HL-60 (cell line): ENCODE measurements at regions not wholly inside any gene's neighbourhood (a gene's known extent, or its start where the extent isn't known, plus 50 kb on each side); places are given as distances from the start of the nearest gene placed in this dataset.
"Not testable (repeated sequence)": the region's sequence is repeated elsewhere in the genome, so short reads cannot be mapped to it uniquely, and the experiment has no call there.

Experiments
- DNase-seq, 2 experiments: peaks; one replicate each; pipeline ENCODE4 v3.0.0-alpha.2; 2010 to 2020; ENCODE audit warnings: low read depth in 1 of 2, low spot score in 1 of 2
- H3K27ac ChIP-seq: fragments of 250-450 bp; sonication (Bioruptor Pico); replicated peaks from 2 replicates; pipeline ENCODE4 v1.5.1; 2020; ENCODE audit warnings: mild to moderate bottlenecking, moderate library complexity
- H3K27me3 ChIP-seq: fragments of 250-450 bp; sonication (Bioruptor Pico); 2 replicates; pipeline ENCODE4 v1.5.1; 2021; ENCODE audit warnings: mild to moderate bottlenecking, moderate library complexity; ENCODE audit not compliant: insufficient read depth, poor library complexity, severe bottlenecking
- H3K4me3 ChIP-seq: replicated peaks from 2 replicates; pipeline ENCODE4 v1.5.1; 2011; ENCODE audit warnings: mild to moderate bottlenecking, control low read depth, low read length; ENCODE audit not compliant: insufficient read depth
- CTCF ChIP-seq: IDR thresholded peaks from one replicate; pipeline ENCODE4 v1.5.1; 2011; ENCODE audit warnings: low read length, control low read depth, inconsistent platforms; ENCODE audit not compliant: insufficient read depth
- GABPA ChIP-seq: IDR thresholded peaks from 2 replicates; pipeline ENCODE4 v1.6.1; 2012; ENCODE audit warnings: low read depth
- POLR2AphosphoS5 ChIP-seq: IDR thresholded peaks from 2 replicates; pipeline ENCODE4 v1.6.1; 2012; ENCODE audit warnings: low read depth
- REST ChIP-seq: IDR thresholded peaks from 2 replicates; pipeline ENCODE4 v1.6.1; 2012; ENCODE audit warnings: low read depth; ENCODE audit not compliant: insufficient replicate concordance
- SPI1 ChIP-seq: IDR thresholded peaks from 2 replicates; pipeline ENCODE4 v1.6.1; 2012; ENCODE audit warnings: low read depth, mild to moderate bottlenecking, borderline replicate concordance

- no peak for DNase-seq
- no peak for TF ChIP-seq GABPA
- no peak for TF ChIP-seq REST
- no peak for TF ChIP-seq SPI1
- TF ChIP-seq CTCF, result no peak
- no peak for TF ChIP-seq POLR2AphosphoS5
- no peaks in the 10 kb centered on the region for H3K27me3 ChIP-seq
- H3K27ac ChIP-seq, result no peak overlapping the region
- H3K4me3 ChIP-seq, result no peak overlapping the region
Observed at GRCh38 chr4:186404562-186405134, 138.7 kb downstream of the F11 start.

- H3K27ac ChIP-seq, result no peak overlapping the region
- H3K4me3 ChIP-seq, result no peak overlapping the region
- no peak for TF ChIP-seq POLR2AphosphoS5
- TF ChIP-seq CTCF, result no peak
- no peak for TF ChIP-seq REST
- TF ChIP-seq GABPA, result no peak
- no peak for TF ChIP-seq SPI1
- H3K27me3 ChIP-seq, result no peaks in the 10 kb centered on the region
- DNase-seq, result no peak
Observed at GRCh38 chr4:186400676-186401075, 134.7 kb downstream of the F11 start.

GRCh38 chr4:186392017-186392416 is 126.0 kb downstream of the F11 start:
- TF ChIP-seq CTCF, result no peak
- DNase-seq, result no peak
- no peaks in the 10 kb centered on the region for H3K27me3 ChIP-seq
- no peak overlapping the region for H3K4me3 ChIP-seq
- H3K27ac ChIP-seq, result no peak overlapping the region

GRCh38 chr4:186384328-186384727 is 118.3 kb downstream of the F11 start:
- H3K27ac ChIP-seq, DNase-seq, H3K4me3 ChIP-seq, H3K27me3 ChIP-seq: not testable (repeated sequence)

GRCh38 chr4:186368281-186368680 is 102.3 kb downstream of the F11 start:
- no peaks in the 10 kb centered on the region for H3K27me3 ChIP-seq
- no peak for DNase-seq
- TF ChIP-seq SPI1 (no peak), GABPA (no peak), REST (no peak), CTCF (no peak), POLR2AphosphoS5 (no peak)

More at GRCh38 chr4:186368281-186368680, 102.3 kb downstream of the F11 start:
- Histone ChIP-seq H3K27ac (no peak overlapping the region), H3K4me3 (no peak overlapping the region)
